GM18951 (cell line): ENCODE measurements at regions not wholly inside any gene's neighbourhood (a gene's known extent, or its start where the extent isn't known, plus 50 kb on each side); places are given as distances from the start of the nearest gene placed in this dataset.

Experiments
- POLR2A ChIP-seq: IDR thresholded peaks from 4 replicates; pipeline ENCODE4 v1.6.1; 2011; ENCODE audit warnings: mild to moderate bottlenecking; ENCODE audit not compliant: insufficient read length, insufficient read depth; ENCODE audit errors: extremely low read depth
- in situ Hi-C: fragments of 300-500 bp; cut with MboI; formaldehyde crosslinking; loops from one replicate; pipeline ENCODE4 v1.12.0; 2022; ENCODE audit warnings: low sequenced_read_pairs, mixed read lengths, inconsistent platforms; ENCODE audit not compliant: unreplicated experiment

DNA sequence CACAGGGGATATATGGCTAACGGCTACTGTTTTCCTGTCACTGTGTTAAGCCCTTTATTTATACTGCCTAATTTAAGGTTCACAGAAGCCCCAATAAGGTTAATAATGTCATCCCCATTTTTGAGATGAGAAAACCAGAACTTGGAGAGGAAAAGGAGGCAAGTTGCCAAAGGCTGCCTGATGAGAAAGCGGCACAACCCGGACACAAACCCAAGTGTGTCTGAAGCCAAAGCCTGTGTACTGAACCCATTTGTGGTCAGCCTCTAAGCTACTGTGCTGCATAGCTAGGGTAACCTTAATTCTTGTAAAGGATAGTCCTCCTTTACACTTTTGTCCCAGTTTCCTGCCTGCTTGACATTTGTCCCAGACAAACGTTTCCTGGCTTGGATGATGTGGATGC, 954.7 kb upstream of the FANCL start:
- TF ChIP-seq POLR2A: no peak
- in situ Hi-C loops: loop anchor here (25.0 kb wide), 1 partner anchor 1391 kb away; no protein-coding TSS in a partner anchor

DNA sequence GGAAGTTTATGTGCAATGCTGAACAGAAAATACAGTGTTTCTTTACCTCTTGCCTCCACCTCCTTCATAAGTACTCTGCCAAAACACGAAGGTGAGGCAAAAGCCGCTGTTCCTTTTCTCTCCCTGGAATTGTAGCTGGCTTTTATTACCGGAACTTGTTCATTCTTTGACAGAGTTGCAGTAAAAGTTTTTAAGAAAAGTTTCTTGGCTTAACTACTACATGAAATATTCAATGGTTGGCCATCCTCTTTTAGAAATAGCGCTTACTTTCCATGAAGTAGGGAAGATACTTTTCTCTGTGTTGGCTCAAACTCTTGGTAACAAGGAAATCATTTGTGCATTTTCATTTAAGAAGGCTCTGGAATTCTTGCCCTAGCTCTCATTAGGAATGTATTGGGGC, 950.7 kb upstream of the FANCL start:
- in situ Hi-C loops: loop anchor here (25.0 kb wide), 1 partner anchor 1396 kb away; no protein-coding TSS in a partner anchor

DNA sequence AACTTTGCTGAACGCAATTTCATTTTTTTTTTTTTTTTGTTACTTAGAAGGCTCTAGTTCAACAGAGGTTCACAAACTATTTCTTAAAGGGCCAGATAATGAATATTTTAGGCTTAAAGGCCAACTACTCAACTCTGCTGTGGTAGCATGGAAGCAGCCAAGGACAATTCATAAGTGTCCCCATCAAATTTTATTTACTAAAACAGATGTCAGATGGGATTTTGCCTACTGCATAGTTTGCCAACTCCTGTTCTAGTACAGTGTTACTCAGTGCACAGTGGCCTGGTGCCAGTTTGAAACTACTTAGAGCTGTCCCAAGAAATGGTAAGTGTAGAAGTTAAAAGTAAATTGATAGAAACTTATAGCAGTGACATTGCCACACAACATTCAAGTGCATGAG, 949.4 kb upstream of the FANCL start:
- in situ Hi-C loops: loop anchor here (25.0 kb wide), 1 partner anchor 1397 kb away; no protein-coding TSS in a partner anchor
- TF ChIP-seq POLR2A: no peak

More for the DNA sequence above, 950.7 kb upstream of the FANCL start:
- TF ChIP-seq POLR2A: no peak

DNA sequence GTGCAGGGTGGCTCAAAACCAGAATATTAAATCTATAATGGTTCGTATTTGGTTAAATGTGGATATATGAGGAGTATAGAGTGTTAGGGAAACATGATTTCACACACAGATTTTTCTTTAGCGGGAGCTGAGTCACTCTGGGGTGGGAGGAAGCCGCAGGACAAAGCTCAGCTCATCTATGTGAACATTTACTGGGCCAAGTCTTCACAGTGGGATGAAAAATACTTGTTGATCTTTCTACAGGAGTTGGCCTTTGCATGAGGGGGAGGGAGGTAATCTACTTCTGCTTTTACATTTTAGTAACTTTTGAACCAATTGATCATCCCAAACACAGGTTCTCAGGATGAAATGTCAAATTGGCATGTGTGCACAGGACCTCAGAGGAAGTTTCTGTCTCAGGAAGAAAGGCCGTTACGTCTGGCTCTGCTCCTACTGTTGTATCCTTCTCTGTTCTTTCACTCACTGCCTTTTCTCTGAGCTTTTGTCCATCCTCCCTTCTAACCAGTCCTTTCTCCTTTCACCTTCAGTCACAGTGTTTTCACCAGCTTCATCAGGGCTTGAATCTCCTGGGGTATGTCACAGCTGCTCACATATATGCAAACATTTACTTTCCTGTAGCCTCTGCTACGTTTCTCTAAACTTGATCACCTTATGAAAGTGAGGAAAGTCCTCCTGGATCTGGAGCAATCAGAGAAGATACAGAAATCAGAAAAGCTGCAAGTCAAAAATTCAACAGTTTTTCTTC, 943.3 kb upstream of the FANCL start:
- in situ Hi-C loops: loop anchor here (25.0 kb wide), 1 partner anchor 1403 kb away; no protein-coding TSS in a partner anchor
- no peak for TF ChIP-seq POLR2A

DNA sequence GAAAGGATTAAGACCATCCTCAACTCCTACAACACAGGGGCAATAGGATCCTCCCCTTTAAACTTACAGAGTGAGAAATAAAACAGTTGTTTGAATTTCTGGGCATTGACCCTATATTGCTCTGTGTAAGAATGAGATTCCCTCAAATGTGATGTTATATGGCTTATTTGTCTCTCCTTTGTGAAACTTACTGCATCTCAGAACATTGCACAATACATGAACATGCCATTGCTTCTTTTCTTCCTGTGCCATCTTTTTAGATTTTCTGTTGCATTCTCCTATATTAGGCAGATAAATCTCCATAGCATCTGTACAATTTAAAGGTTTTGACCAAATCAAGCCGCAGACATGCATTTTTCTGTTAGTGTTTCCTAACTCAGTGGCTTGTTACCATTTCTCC, 941.9 kb upstream of the FANCL start:
- in situ Hi-C loops: loop anchor here (25.0 kb wide), 1 partner anchor 1404 kb away; no protein-coding TSS in a partner anchor

DNA sequence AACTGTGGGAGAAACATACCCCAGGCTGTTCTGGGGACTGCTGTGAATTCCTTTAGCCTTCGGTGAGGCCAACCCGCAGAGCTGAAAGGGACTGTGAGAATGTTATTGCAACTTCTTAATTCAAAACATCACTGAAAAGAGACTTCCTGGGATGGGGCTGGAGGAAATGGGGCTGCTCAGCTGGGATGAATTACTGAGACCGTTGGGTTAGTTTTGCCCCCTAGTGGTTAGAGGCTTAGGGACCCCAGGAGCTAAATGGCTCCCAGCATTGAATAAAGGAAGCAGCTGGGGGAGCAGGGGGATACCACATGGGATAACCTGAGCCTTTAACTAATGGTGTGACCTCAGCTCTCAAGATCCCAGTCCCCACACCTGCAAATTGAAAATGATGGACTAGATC, 941.1 kb upstream of the FANCL start:
- in situ Hi-C loops: loop anchor here (25.0 kb wide), 1 partner anchor 1405 kb away; no protein-coding TSS in a partner anchor
- no peak for TF ChIP-seq POLR2A

More for the DNA sequence above, 941.9 kb upstream of the FANCL start:
- no peak for TF ChIP-seq POLR2A

DNA sequence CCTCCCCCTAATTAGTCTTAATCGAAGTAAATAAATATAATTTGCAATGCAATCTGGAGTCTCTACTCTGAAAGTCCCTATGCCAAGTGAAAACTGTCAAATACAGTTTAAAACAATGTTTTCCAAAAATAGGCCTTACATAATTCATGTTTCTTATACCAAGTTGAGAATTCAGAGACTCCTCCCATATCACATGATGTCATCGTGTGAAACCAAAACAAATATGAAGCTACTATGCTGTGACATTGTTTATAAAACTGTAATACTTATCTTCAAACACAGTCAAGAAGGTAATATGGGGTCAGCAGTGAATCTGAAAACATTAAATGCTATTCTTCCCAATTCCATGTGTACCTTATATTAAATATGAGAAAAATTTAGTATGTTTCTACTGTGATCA, 940.2 kb upstream of the FANCL start:
- no peak for TF ChIP-seq POLR2A
- in situ Hi-C loops: loop anchor here (25.0 kb wide), 1 partner anchor 1406 kb away; no protein-coding TSS in a partner anchor

DNA sequence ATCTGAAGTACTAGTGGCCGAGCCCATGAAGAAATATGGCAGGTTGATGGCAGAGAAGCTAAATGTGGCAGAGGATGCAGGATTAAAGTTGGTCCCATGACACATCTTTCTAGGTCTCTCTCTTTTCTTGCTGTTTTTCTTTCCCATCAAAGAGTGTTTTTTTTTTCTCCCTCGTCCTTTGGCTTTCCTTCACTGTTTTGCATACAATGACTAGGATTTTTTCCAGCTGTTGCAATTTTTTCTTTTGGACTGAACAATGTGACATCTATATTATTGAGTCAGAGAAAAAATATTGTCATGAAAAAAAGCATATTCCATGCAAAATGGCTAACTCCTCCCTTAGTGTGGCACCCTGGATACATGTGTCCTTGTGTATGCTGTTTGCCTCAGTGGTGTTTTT, 939.5 kb upstream of the FANCL start:
- in situ Hi-C loops: loop anchor here (25.0 kb wide), 1 partner anchor 1407 kb away; no protein-coding TSS in a partner anchor
- TF ChIP-seq POLR2A: no peak

DNA sequence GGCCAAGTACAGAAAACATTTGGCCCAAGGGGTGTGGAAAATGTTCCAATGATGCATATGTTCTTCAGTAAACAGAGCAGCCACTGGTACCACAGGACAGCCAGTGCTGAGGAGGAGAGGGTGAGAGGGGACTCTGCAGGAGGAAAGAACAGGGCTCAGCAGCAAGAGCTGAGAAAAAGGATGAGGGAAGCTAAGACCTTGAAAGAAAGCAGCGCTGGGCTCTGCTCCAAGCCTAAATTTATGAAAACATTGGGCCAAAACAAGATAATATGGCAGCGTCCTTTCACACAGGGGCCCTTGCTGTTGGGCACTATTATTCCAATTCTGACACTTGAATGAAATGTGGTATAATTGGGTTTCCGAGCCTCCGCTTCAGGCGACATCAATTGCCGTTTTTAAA, 939.0 kb upstream of the FANCL start:
- in situ Hi-C loops: loop anchor here (25.0 kb wide), 1 partner anchor 1407 kb away; no protein-coding TSS in a partner anchor

DNA sequence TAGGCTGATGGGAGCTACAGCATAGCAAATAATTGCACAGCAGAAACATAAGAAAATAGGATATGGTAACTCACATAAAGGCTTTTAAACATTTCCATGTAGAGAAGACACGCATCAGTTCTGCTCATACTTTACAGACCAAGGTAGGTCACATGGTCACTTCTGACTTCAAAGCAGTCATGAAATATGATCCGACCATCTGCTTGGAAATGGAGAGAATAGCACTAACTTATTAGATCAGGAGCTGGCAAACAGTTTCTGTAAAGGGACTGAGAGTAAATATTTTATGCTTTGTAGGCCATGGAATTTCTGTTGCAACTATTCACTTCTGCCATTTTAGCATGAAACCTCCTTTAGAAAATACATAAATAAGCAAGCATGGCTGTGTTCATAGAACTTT, 936.6 kb upstream of the FANCL start:
- TF ChIP-seq POLR2A: no peak
- in situ Hi-C loops: loop anchor here (25.0 kb wide), 1 partner anchor 1410 kb away; no protein-coding TSS in a partner anchor

More for the DNA sequence above, 939.0 kb upstream of the FANCL start:
- TF ChIP-seq POLR2A: no peak

DNA sequence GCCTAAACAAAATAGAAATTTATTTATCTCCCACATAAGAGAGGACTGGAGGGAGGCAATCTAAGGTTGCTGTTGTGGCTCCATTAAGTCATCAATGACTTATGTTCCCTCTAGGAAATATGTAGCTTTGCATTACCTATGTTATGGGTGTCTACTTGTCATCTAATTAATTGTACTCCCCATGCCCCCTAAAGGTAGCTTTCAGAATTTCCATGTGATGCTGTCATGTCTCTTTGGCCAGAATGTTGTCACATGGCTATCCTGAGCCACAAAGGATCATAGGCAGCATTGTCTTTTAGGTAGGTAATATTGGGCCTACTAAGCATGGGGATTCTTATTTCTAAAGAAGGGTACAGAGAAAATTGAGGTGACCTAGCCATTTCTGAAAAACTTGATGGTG, 935.6 kb upstream of the FANCL start:
- in situ Hi-C loops: loop anchor here (25.0 kb wide), 1 partner anchor 1411 kb away; no protein-coding TSS in a partner anchor

DNA sequence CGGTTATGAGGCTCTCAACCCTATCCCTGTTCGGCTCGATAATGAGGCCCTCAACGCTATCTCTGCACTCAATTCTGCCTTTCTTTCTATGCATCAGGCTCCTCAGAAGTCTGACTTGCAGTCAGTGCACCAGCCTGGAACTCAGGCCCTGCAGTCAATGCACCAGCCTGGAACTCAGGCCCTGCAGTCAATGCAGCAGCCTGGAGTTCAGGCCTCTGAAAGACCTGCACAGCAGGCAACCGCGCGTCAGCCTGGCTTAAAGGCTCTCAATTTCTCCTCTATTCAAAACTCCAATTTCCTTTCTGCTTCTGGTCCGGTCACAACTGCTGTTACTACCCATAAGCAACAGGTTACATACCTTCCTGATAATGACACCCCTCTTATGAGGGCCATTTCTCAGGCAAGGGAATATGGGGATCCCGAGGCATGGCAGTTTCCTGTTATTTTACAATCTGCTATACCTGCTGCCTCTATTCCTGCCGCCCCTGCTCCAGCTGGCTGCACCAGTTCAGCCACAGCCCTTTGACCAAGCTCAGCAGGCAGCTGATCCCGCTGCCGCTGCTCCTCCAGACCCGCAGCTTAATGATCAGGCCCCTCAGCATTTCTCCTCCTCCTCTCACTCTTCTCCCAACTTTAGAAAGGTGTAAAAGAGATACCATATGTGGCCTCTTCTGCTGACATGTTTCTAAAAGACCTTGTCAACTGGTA, 933.6 kb upstream of the FANCL start:
- TF ChIP-seq POLR2A: no peak
- in situ Hi-C loops: loop anchor here (25.0 kb wide), 1 partner anchor 1413 kb away; no protein-coding TSS in a partner anchor

More for the DNA sequence above, 935.6 kb upstream of the FANCL start:
- TF ChIP-seq POLR2A: no peak

DNA sequence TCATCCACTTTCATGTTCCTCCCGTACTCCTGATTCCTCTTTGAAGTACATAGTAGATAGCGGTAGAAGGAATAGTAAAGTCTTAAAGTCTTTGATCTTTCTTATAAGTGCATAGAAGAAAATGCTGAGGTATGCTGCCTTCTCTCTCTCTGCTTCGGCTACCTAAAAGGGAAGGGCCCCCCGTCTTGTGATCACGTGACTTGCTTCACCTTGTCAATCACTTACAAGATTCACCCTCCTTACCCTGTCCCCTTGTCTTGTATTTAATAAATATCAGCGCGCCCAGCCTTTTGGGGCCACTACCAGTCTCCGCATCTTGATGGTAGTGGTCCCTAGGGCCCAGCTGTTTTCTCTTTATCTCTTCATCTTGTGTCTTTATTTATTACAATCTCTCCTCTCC, 932.2 kb upstream of the FANCL start:
- TF ChIP-seq POLR2A: no peak
- in situ Hi-C loops: no loop called here
